COLO668 (cell line): ENCODE measurements at regions not wholly inside any gene's neighbourhood (a gene's known extent, or its start where the extent isn't known, plus 50 kb on each side); places are given as distances from the start of the nearest gene placed in this dataset.
"Not testable (repeated sequence)": the region's sequence is repeated elsewhere in the genome, so short reads cannot be mapped to it uniquely, and the experiment has no call there.

Experiments
- DNase-seq: peaks from one replicate; lab custom pipeline; 2025; ENCODE audit not compliant: unreplicated experiment; lab: John Stamatoyannopoulos, UW

DNA sequence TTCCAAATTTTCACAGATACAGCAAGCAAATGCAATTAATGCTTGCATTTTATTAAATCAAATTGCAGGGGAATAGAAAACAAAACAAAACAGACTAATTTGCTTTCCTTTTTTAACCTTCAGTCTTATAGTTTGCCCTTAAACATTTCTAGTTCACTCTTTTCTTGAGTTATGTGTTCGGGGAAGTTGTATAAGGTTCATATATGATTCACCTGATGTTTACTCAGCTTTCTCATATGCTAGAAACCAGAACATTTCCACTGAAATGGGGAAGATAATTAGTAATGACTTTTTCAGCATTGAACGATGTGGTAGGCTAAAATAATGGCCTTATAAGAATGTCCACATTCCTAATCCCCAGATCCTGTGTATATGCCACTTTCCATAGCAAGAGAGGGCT lies 64.6 kb upstream of the NBPF26 start:
- DNase-seq, result not testable (repeated sequence)

- DNase-seq, result not testable (repeated sequence)
Measured at GRCh38 chr1:120664376-120665249, 59.1 kb upstream of the NBPF26 start.

DNA sequence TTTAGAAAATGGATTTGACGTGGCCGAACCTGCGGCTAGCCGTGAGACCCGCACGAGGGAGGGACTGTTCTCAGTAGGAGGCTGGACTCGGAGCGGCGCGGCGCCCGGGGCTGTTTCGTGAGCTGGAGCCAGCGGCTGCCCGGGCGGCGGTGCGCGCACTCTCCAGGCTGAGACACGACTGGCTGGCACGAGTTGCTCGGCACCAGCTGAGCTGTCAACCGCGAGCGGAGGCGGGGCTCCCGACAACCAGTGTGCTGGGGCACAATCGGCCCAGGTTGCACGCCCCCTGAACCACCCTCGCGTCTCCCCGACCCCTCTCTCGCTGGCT lies 58.5 kb upstream of the NBPF26 start:
- DNase-seq, result not testable (repeated sequence)

GRCh38 chr1:120668187-120668586 lies 55.6 kb upstream of the NBPF26 start:
- not testable (repeated sequence) for DNase-seq
